NCI-H128 (cell line): ENCODE measurements at regions not wholly inside any gene's neighbourhood (a gene's known extent, or its start where the extent isn't known, plus 50 kb on each side); places are given as distances from the start of the nearest gene placed in this dataset.

ENCODE experiments used
- DNase-seq: peaks from one replicate; lab custom pipeline; 2025; ENCODE audit not compliant: unreplicated experiment; lab: John Stamatoyannopoulos, UW

GRCh38 chrX:40153345-40154249, 55.8 kb upstream of the BCOR start:
- peak; percentile 40 for DNase-seq

GRCh38 chrX:40152741-40153344, 55.1 kb upstream of the BCOR start:
- DNase-seq: no peak

DNA sequence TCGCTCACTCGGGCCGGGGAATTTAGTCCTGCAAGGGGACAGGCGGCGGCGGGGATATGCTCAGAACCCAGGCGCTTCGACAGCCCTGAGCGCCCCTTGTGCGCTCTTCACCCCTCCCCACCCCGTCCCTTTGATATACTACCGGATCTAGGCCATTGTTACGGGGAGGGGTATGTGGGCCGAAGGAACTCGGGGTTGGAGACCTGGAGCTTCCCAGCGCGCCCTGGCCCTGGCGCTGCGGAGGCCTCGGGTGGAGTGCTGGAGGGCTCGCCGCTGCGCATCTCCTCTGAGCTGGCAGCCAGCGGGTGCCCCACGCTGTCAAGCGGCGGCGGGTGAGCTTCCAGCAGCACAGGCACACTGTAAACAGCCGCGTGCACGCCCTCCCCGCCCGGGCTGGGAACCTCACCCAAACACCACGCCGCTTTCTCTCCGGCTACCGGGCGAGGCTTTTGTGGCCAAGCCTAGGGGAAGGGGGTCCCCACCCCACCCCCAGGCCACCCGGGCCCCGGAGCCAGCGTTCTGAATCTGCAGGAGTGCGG, 54.5 kb upstream of the BCOR start:
- no peak for DNase-seq

DNA sequence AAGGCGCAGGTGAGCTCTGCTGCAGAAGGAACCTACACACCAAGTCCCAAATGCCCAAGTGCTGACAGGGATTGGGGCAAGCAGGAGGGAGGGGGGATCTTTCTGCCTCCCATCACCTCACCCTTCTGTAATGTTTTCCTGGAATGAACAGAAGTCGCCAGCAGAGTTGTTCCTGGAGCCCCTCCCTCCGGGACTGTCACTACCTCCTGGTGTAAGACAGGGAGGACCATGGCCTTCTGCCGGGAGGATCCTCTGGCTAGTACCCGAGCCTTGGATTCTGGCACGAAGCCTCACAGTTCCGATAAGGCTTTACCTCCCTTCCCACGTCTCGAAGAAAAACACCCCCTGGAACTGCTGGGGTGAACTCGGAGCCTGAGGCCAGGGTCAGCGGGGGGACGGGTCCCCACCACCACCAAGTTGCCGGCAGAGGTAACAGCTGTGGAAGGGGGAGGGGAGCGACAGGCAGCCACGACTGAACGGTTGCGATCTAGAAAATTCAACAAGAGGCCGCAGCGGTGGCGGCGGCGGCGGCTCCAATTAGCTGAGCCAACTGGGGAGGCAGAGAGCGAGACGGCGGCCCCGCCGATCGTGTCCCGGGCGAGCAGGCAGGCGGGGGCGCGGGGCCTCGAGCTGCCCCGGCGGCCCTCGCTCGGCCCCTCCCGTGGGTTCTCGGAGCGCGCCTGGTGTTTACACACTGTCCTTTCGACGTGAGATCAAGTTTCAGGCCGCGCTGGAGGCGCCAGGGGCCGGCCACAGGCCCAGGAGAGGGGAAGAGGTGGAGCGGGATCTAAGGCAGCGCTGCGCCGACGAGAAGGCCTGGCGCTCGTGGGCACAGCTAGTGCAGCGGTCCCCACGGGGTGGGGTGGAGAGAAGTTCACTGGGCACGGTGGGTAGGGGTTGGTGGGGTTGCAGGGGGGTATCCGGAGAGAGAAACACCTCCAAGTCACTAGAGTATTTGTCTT, 53.7 kb upstream of the BCOR start:
- peak; percentile 22 for DNase-seq

DNA sequence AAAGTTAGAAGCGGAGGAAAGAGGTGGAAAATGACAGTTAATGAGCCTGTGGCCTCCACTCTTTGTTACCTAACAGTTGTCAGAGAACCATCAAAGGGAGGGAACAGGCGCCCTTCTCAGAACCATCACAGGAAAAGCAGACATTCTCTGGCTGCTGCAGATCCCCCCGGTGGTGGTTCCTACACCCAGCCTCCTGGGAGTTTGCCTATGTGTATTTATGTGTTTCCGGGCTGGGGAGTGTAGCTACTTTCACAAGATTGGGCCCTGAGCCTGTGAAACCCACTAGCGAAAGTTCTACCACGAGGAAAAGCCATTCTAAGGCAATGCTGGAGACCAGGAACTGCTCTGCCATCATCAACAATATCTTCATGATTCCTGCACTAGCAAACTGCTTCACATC, 52.7 kb upstream of the BCOR start:
- DNase-seq: no peak

GRCh38 chrX:40149286-40150175, 51.8 kb upstream of the BCOR start:
- no peak for DNase-seq

GRCh38 chrX:40148385-40149285, 50.9 kb upstream of the BCOR start:
- DNase-seq: no peak

- DNase-seq: no peak
These were observed 50.2 kb upstream of the BCOR start for GRCh38 chrX:40147971-40148370.
